ENCODE measurements at regions not wholly inside any gene's neighbourhood (a gene's known extent, or its start where the extent isn't known, plus 50 kb on each side); places are given as distances from the start of the nearest gene placed in this dataset.

DNA sequence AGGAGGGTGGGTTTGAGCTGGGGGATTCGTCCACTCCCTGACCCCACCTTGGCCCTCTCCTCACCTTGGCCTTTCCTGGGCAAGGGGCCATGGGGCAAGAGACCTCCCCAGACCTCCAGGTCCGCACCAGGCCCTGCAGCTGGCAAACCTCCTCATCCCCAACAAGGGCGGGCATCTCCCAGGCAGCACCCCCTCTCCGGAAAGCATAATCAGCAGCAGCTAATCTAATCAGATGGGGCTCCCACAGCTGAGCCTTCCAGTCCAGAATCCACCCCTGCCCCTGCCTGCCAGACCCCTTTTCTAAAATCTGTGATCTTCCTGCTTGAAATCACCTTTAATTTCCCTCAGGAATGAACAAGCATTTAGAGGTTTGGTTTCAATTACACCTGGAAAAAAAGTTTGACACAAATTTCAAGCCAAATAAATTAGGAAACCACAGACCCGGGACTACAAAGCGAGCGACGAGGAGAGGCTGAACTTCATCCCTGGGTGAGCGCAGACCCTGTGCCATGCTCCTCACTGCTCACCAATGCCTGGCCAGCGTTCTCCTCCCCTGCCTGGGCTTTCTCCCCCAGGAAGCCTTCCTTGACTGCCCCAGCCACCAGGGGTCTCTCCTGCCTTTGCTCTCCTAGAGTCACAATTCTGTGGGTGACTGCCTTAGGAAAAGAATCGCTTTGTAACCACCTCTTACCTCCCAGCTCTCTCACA, 143.0 kb upstream of the MYCN start:
- TF ChIP-seq, protein P1, sequence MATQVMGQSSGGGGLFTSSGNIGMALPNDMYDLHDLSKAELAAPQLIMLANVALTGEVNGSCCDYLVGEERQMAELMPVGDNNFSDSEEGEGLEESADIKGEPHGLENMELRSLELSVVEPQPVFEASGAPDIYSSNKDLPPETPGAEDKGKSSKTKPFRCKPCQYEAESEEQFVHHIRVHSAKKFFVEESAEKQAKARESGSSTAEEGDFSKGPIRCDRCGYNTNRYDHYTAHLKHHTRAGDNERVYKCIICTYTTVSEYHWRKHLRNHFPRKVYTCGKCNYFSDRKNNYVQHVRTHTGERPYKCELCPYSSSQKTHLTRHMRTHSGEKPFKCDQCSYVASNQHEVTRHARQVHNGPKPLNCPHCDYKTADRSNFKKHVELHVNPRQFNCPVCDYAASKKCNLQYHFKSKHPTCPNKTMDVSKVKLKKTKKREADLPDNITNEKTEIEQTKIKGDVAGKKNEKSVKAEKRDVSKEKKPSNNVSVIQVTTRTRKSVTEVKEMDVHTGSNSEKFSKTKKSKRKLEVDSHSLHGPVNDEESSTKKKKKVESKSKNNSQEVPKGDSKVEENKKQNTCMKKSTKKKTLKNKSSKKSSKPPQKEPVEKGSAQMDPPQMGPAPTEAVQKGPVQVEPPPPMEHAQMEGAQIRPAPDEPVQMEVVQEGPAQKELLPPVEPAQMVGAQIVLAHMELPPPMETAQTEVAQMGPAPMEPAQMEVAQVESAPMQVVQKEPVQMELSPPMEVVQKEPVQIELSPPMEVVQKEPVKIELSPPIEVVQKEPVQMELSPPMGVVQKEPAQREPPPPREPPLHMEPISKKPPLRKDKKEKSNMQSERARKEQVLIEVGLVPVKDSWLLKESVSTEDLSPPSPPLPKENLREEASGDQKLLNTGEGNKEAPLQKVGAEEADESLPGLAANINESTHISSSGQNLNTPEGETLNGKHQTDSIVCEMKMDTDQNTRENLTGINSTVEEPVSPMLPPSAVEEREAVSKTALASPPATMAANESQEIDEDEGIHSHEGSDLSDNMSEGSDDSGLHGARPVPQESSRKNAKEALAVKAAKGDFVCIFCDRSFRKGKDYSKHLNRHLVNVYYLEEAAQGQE (tag by site-specific recombination; IDR thresholded peaks at IDR 0.05): no peak
- TF ChIP-seq, protein P2, sequence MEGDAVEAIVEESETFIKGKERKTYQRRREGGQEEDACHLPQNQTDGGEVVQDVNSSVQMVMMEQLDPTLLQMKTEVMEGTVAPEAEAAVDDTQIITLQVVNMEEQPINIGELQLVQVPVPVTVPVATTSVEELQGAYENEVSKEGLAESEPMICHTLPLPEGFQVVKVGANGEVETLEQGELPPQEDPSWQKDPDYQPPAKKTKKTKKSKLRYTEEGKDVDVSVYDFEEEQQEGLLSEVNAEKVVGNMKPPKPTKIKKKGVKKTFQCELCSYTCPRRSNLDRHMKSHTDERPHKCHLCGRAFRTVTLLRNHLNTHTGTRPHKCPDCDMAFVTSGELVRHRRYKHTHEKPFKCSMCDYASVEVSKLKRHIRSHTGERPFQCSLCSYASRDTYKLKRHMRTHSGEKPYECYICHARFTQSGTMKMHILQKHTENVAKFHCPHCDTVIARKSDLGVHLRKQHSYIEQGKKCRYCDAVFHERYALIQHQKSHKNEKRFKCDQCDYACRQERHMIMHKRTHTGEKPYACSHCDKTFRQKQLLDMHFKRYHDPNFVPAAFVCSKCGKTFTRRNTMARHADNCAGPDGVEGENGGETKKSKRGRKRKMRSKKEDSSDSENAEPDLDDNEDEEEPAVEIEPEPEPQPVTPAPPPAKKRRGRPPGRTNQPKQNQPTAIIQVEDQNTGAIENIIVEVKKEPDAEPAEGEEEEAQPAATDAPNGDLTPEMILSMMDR (tag by site-specific recombination; IDR thresholded peaks at IDR 0.05): no peak
- TF ChIP-seq, protein P3, sequence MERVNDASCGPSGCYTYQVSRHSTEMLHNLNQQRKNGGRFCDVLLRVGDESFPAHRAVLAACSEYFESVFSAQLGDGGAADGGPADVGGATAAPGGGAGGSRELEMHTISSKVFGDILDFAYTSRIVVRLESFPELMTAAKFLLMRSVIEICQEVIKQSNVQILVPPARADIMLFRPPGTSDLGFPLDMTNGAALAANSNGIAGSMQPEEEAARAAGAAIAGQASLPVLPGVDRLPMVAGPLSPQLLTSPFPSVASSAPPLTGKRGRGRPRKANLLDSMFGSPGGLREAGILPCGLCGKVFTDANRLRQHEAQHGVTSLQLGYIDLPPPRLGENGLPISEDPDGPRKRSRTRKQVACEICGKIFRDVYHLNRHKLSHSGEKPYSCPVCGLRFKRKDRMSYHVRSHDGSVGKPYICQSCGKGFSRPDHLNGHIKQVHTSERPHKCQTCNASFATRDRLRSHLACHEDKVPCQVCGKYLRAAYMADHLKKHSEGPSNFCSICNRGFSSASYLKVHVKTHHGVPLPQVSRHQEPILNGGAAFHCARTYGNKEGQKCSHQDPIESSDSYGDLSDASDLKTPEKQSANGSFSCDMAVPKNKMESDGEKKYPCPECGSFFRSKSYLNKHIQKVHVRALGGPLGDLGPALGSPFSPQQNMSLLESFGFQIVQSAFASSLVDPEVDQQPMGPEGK (tag by site-specific recombination; IDR thresholded peaks at IDR 0.05): no peak
- TF ChIP-seq ZNF274 (IDR thresholded peaks at IDR 0.05; ENCODE audit: low read length) (no peak), ZNF274 (tag by site-specific recombination; IDR thresholded peaks at IDR 0.05; ENCODE audit: borderline replicate concordance) (no peak), HOXD13 (CRISPR knock-in tag; IDR thresholded peaks at IDR 0.05; ENCODE audit: borderline replicate concordance) (no peak), SP3 (tag by site-specific recombination; IDR thresholded peaks at IDR 0.05) (no peak), ZNF510 (tag by site-specific recombination; IDR thresholded peaks at IDR 0.05; ENCODE audit: insufficient replicate concordance) (no peak), ZNF776 (tag by site-specific recombination; IDR thresholded peaks at IDR 0.05; ENCODE audit: borderline replicate concordance) (no peak)
- TF ChIP-seq, protein P4, sequence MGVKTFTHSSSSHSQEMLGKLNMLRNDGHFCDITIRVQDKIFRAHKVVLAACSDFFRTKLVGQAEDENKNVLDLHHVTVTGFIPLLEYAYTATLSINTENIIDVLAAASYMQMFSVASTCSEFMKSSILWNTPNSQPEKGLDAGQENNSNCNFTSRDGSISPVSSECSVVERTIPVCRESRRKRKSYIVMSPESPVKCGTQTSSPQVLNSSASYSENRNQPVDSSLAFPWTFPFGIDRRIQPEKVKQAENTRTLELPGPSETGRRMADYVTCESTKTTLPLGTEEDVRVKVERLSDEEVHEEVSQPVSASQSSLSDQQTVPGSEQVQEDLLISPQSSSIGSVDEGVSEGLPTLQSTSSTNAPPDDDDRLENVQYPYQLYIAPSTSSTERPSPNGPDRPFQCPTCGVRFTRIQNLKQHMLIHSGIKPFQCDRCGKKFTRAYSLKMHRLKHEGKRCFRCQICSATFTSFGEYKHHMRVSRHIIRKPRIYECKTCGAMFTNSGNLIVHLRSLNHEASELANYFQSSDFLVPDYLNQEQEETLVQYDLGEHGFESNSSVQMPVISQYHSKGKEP (tag by site-specific recombination; IDR thresholded peaks at IDR 0.05): no peak
- TF ChIP-seq, protein P5, sequence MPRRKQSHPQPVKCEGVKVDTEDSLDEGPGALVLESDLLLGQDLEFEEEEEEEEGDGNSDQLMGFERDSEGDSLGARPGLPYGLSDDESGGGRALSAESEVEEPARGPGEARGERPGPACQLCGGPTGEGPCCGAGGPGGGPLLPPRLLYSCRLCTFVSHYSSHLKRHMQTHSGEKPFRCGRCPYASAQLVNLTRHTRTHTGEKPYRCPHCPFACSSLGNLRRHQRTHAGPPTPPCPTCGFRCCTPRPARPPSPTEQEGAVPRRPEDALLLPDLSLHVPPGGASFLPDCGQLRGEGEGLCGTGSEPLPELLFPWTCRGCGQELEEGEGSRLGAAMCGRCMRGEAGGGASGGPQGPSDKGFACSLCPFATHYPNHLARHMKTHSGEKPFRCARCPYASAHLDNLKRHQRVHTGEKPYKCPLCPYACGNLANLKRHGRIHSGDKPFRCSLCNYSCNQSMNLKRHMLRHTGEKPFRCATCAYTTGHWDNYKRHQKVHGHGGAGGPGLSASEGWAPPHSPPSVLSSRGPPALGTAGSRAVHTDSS (tag by site-specific recombination; IDR thresholded peaks at IDR 0.05): no peak
